IMR-90 (cell line): ENCODE measurements at regions not wholly inside any gene's neighbourhood (a gene's known extent, or its start where the extent isn't known, plus 50 kb on each side); places are given as distances from the start of the nearest gene placed in this dataset.
A peak's percentile ranks its signal among the peaks of the same experiment; 100 is the strongest.

Experiments
- ATAC-seq: fragments of 200-7000 bp; cut with Tn5 transposase; 2 replicates; pipeline ENCODE4 v1.9.1; 2020; ENCODE audit warnings: low read depth, mild to moderate bottlenecking, moderate library complexity
- BruUV-seq: library from RNA; stranded (reverse); fragments of 400-500 nt; replicated peaks from 2 replicates; lab custom pipeline; 2021; lab: Mats Ljungman, UMichigan
- CTCF ChIA-PET: fragments of 300-600 bp; formaldehyde crosslinking; extraction: SDS; loops from one replicate; lab custom pipeline; 2021; ENCODE audit warnings: antibody characterized with exemption; lab: Yijun Ruan, JAX
- POLR2A ChIA-PET: fragments of 300-600 bp; sonication (Branson Sonifier 250); formaldehyde crosslinking; loops from one replicate; lab custom pipeline; 2022; ENCODE audit warnings: antibody characterized with exemption; ENCODE audit not compliant: unreplicated experiment; lab: Charles Lee
- DNase-seq: peaks from one replicate; pipeline ENCODE4 v3.0.0; 2013
- H2AFZ ChIP-seq: replicated peaks from 2 replicates; pipeline ENCODE3; 2013; ENCODE audit warnings: low read length, mild to moderate bottlenecking; ENCODE audit not compliant: poor library complexity
- H2AK5ac ChIP-seq: 2 replicates; pipeline ENCODE4 v1.6.1; 2013; ENCODE audit warnings: low read depth, low read length, inconsistent platforms
- H2AK9ac ChIP-seq: replicated peaks from 2 replicates; pipeline ENCODE3; 2013; ENCODE audit warnings: mild to moderate bottlenecking, low read depth, low read length, moderate library complexity; ENCODE audit not compliant: poor library complexity
- H2BK120ac ChIP-seq: 2 replicates; pipeline ENCODE4 v1.6.1; 2013; ENCODE audit warnings: low read depth, low read length, inconsistent platforms
- H2BK15ac ChIP-seq: 3 replicates; pipeline ENCODE4 v1.6.1; 2013; ENCODE audit warnings: low read depth, low read length, inconsistent platforms
- H2BK20ac ChIP-seq: 2 replicates; pipeline ENCODE4 v1.6.1; 2013; ENCODE audit warnings: low read depth, mild to moderate bottlenecking, inconsistent platforms, low read length, moderate library complexity
- H2BK5ac ChIP-seq: 2 replicates; pipeline ENCODE4 v1.6.1; 2013; ENCODE audit warnings: mild to moderate bottlenecking, low read depth, low read length, inconsistent platforms; ENCODE audit not compliant: poor library complexity, severe bottlenecking
- H3K14ac ChIP-seq: replicated peaks from 2 replicates; pipeline ENCODE4 v1.6.1; 2013; ENCODE audit warnings: low read depth, low read length, inconsistent platforms
- H3K18ac ChIP-seq: 2 replicates; pipeline ENCODE4 v1.6.1; 2013; ENCODE audit warnings: low read depth, low read length, control low read depth
- H3K23ac ChIP-seq: 2 replicates; pipeline ENCODE4 v1.6.1; 2013; ENCODE audit warnings: low read depth, low read length, inconsistent platforms
- H3K27ac ChIP-seq: 2 replicates; pipeline ENCODE4 v1.5.1; 2013; ENCODE audit warnings: mild to moderate bottlenecking, control low read depth, low read length; ENCODE audit not compliant: insufficient read depth
- H3K27me3 ChIP-seq: 2 replicates; pipeline ENCODE4 v1.6.1; 2013; ENCODE audit warnings: low read length; ENCODE audit not compliant: control insufficient read depth, insufficient read depth
- H3K36me3 ChIP-seq: 2 replicates; pipeline ENCODE4 v1.6.1; 2013; ENCODE audit warnings: low read length, mixed read lengths; ENCODE audit not compliant: control insufficient read depth, insufficient read depth
- H3K4ac ChIP-seq: 2 replicates; pipeline ENCODE4 v1.6.1; 2013; ENCODE audit warnings: low read depth, low read length, inconsistent platforms
- H3K4me1 ChIP-seq: 2 replicates; pipeline ENCODE4 v1.6.1; 2013; ENCODE audit warnings: low read length, mixed read lengths; ENCODE audit not compliant: control insufficient read depth, insufficient read depth
- H3K4me2 ChIP-seq: 2 replicates; pipeline ENCODE4 v1.6.1; 2013; ENCODE audit warnings: low read depth, mild to moderate bottlenecking, control low read depth, low read length, moderate library complexity
- H3K4me3 ChIP-seq: 2 replicates; pipeline ENCODE4 v1.5.1; 2013; ENCODE audit warnings: low read depth, mild to moderate bottlenecking, control low read depth, low read length, moderate library complexity; ENCODE audit not compliant: insufficient read depth
- H3K56ac ChIP-seq: 2 replicates; pipeline ENCODE4 v1.6.1; 2013; ENCODE audit warnings: low read length, inconsistent platforms; ENCODE audit not compliant: insufficient read depth; ENCODE audit errors: extremely low read depth
- H3K79me1 ChIP-seq, 2 experiments: 2 replicates each; pipeline ENCODE4 v1.6.1; 2013; ENCODE audit warnings: low read length in 2 of 2, inconsistent platforms in 1 of 2, low read depth in 1 of 2
- H3K9ac ChIP-seq: 2 replicates; pipeline ENCODE4 v1.6.1; 2013; ENCODE audit warnings: low read depth, low read length, control low read depth
- H3K9me1 ChIP-seq: 2 replicates; pipeline ENCODE4 v1.6.1; 2013; ENCODE audit warnings: low read length, inconsistent platforms; ENCODE audit not compliant: insufficient read depth
- H3K9me3 ChIP-seq: 2 replicates; pipeline ENCODE4 v1.6.1; 2013; ENCODE audit warnings: low read length; ENCODE audit not compliant: control insufficient read depth, insufficient read depth
- H4K20me1 ChIP-seq: 2 replicates; pipeline ENCODE4 v1.6.1; 2013; ENCODE audit warnings: low read length, inconsistent platforms; ENCODE audit not compliant: insufficient read depth
- H4K5ac ChIP-seq: 2 replicates; pipeline ENCODE4 v1.6.1; 2013; ENCODE audit warnings: mild to moderate bottlenecking, low read depth, low read length, control low read depth
- H4K8ac ChIP-seq, 2 experiments: 2 replicates each; pipeline ENCODE4 v1.6.1; 2013; ENCODE audit warnings: low read depth in 2 of 2, low read length in 2 of 2, control low read depth in 1 of 2, inconsistent platforms in 1 of 2
- H4K91ac ChIP-seq: 2 replicates; pipeline ENCODE4 v1.6.1; 2013; ENCODE audit warnings: low read depth, low read length, inconsistent platforms; ENCODE audit not compliant: insufficient read depth
- BHLHE40 ChIP-seq: fragments of 150-350 bp; IDR thresholded peaks from 2 replicates; pipeline ENCODE4 v1.6.1; 2016; ENCODE audit warnings: mild to moderate bottlenecking, low read depth, low read length
- CHD1 ChIP-seq: IDR thresholded peaks from 2 replicates; pipeline ENCODE4 v1.6.1; 2012; ENCODE audit warnings: low read depth, low read length, improper control_type of control experiment
- ELK1 ChIP-seq: fragments of 150-350 bp; IDR thresholded peaks from 2 replicates; pipeline ENCODE4 v1.6.1; 2016; ENCODE audit warnings: low read depth, mild to moderate bottlenecking, low read length, moderate library complexity, borderline replicate concordance
- MAFK ChIP-seq: IDR thresholded peaks from 2 replicates; pipeline ENCODE4 v1.6.1; 2012; ENCODE audit warnings: low read depth, low read length, improper control_type of control experiment
- MAZ ChIP-seq: IDR thresholded peaks from 2 replicates; pipeline ENCODE4 v1.6.1; 2012; ENCODE audit warnings: low read depth, mild to moderate bottlenecking, low read length, improper control_type of control experiment, moderate library complexity, borderline replicate concordance
- NFE2L2 ChIP-seq: fragments of 150-350 bp; IDR thresholded peaks from 2 replicates; pipeline ENCODE4 v1.6.1; 2016; ENCODE audit warnings: low read depth, mild to moderate bottlenecking, low read length
- POLR2A ChIP-seq: IDR thresholded peaks from 2 replicates; pipeline ENCODE4 v1.6.1; 2012; ENCODE audit warnings: mild to moderate bottlenecking, low read depth, low read length
- RFX5 ChIP-seq: IDR thresholded peaks from 2 replicates; pipeline ENCODE4 v1.8.0; 2012; ENCODE audit warnings: low read depth, mild to moderate bottlenecking, low read length, moderate library complexity
- SMC3 ChIP-seq: fragments of 150-350 bp; IDR thresholded peaks from 2 replicates; pipeline ENCODE4 v1.6.1; 2016; ENCODE audit warnings: low read depth, mild to moderate bottlenecking, antibody characterized with exemption, low read length, moderate library complexity
- USF2 ChIP-seq: fragments of 150-350 bp; IDR thresholded peaks from 2 replicates; pipeline ENCODE4 v1.6.1; 2017; ENCODE audit warnings: mild to moderate bottlenecking, antibody characterized with exemption, low read length, low read depth
- WGBS, 2 experiments: methylation state at CpG; one replicate each; pipeline versions ENCODE4 v1.1.5 to v1.1.7; 2013; ENCODE audit warnings: missing lambda C conversion rate in 2 of 2; ENCODE audit not compliant: insufficient read length in 1 of 2; ENCODE audit errors: extremely low coverage in 2 of 2; 5-methylcytosine and 5-hydroxymethylcytosine counted together
- dilution Hi-C: fragments of 300-500 bp; cut with HindIII; formaldehyde crosslinking; loops from one replicate; pipeline ENCODE4 v1.14.3; 2018; ENCODE audit warnings: low sequenced_read_pairs; ENCODE audit not compliant: unreplicated experiment
- in situ Hi-C: fragments of 300-500 bp; cut with MboI; formaldehyde crosslinking; loops from 3 replicates; pipeline ENCODE4 v1.14.3; 2019; ENCODE audit warnings: low sequenced_read_pairs, inconsistent platforms, mixed read lengths
- intact Hi-C: fragments of 100-400 bp; cut with micrococcal nuclease; formaldehyde crosslinking; loops from 2 replicates; pipeline ENCODE4 v1.10.0; 2022

- Histone ChIP-seq H3K4me1 (peaks cover 9% of the 10 kb centered on the region), H2AK5ac (peak overlapping the region; percentile 14; the same call in 1 of the 2 replicates), H3K18ac (peak overlapping the region; percentile 74; the same call in 1 of the 2 replicates), H2BK15ac (peak overlapping the region; percentile 92), H3K4me3 (no peak overlapping the region), H3K27ac (peak overlapping the region; percentile 61), H3K4me2 (peak overlapping the region; percentile 14; the same call in 1 of the 2 replicates), H3K79me1 (no peaks in the 10 kb centered on the region), H3K9me1 (0 out of 2 replicates have a peak, but pooled peaks cover 4% of the 10 kb centered on the region), H4K20me1 (no peaks in the 10 kb centered on the region), H2BK5ac (peak overlapping the region; percentile 99), H3K4ac (peak overlapping the region; percentile 84; the same call in 1 of the 2 replicates), H2BK120ac (peak overlapping the region; percentile 94), H3K9me3 (no peaks in the 10 kb centered on the region), H3K36me3 (no peaks in the 10 kb centered on the region), H4K5ac (peak overlapping the region; percentile 93; the same call in 1 of the 2 replicates), H3K23ac (peak overlapping the region; percentile 92), H4K8ac (peak overlapping the region; percentile 52 to 86), H3K14ac (peak overlapping the region; percentile 82), H3K56ac (peak overlapping the region; percentile 86), H2BK20ac (peak overlapping the region; percentile 97), H3K9ac (peak overlapping the region; percentile 4; the same call in 1 of the 2 replicates), H3K27me3 (no peaks in the 10 kb centered on the region), H2AFZ (no peak overlapping the region), H2AK9ac (no peak overlapping the region), H4K91ac (peak overlapping the region; percentile 90)
- CTCF ChIA-PET: no interaction called here
- no peak; the same call in 1 of the 2 replicates for ATAC-seq
- WGBS, 2 experiments: no CpG with 5 or more reads among the region's 2 CpGs
- no peak for TF ChIP-seq CHD1
- TF ChIP-seq ELK1: no peak
- TF ChIP-seq SMC3: no peak
- no peak for TF ChIP-seq POLR2A
- TF ChIP-seq MAZ: no peak
- TF ChIP-seq NFE2L2: no peak
- no peak for TF ChIP-seq MAFK
- TF ChIP-seq RFX5: no peak
- TF ChIP-seq USF2: no peak
- no peak for TF ChIP-seq BHLHE40
- intact Hi-C loops (loop anchor here (2.0 kb wide), 1 partner anchor 89 kb away; no protein-coding TSS in a partner anchor), dilution Hi-C loops (no loop called here), in situ Hi-C loops (no loop called here)
- POLR2A ChIA-PET: no interaction called here
- BruUV-seq: no TSS peak
- no peak for DNase-seq
Measured at GRCh38 chr5:31106278-31106677, 87.2 kb upstream of the CDH6 start.
